ENCODE measurements at regions not wholly inside any gene's neighbourhood (a gene's known extent, or its start where the extent isn't known, plus 50 kb on each side); places are given as distances from the start of the nearest gene placed in this dataset.

DNA sequence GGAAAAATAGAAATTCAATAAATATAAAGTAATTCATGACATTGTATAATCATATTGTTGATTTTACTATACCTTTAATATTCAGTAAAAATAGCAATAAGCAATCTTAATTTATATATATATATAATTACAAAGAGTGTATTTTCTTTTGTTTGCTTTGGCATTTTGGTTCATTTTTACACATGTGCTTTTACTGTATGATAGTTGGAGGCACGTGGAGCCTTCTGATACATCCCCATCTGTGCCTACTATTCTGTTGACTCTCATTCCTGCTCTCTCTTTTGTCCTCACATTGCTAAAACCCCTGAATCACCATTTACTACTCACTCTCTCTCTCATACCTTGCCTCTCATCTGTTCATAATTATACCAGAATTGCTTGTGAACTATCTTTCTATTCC, 106.4 kb upstream of the NDST4 start:
- Histone ChIP-seq H2BK120ac (ENCODE audit: low read depth, low read length) (no peak overlapping the region), H2AK9ac (replicated peaks; ENCODE audit: low read depth, low read length, poor library complexity) (no peak overlapping the region), H3K27ac (ENCODE audit: insufficient read depth, low read length) (no peak overlapping the region), H2BK15ac (ENCODE audit: low read depth, low read length) (no peak overlapping the region), H3K9ac (ENCODE audit: low read depth, low read length) (no peak overlapping the region), H2BK20ac (ENCODE audit: low read depth, low read length) (no peak overlapping the region), H2AK5ac (ENCODE audit: low read depth, low read length) (no peak overlapping the region), H3K14ac (replicated peaks; ENCODE audit: low read depth, low read length) (no peak overlapping the region), H3K4me1 (ENCODE audit: control insufficient read depth, insufficient read depth, low read length) (no peaks in the 10 kb centered on the region), H4K5ac (ENCODE audit: low read depth, low read length) (no peak overlapping the region), H3K23ac (ENCODE audit: low read depth, low read length) (no peak overlapping the region), H2AFZ (replicated peaks; ENCODE audit: low read length, poor library complexity) (no peak overlapping the region), H3K27me3 (ENCODE audit: control insufficient read depth, insufficient read depth, low read length) (no peaks in the 10 kb centered on the region), H3K4me2 (ENCODE audit: low read depth, low read length) (no peak overlapping the region), H4K8ac (ENCODE audit: low read depth in 2 of 2, low read length in 2 of 2) (no peak overlapping the region), H3K9me1 (ENCODE audit: insufficient read depth, low read length) (no peaks in the 10 kb centered on the region), H3K36me3 (ENCODE audit: control insufficient read depth, insufficient read depth, low read length) (no peaks in the 10 kb centered on the region), H3K79me1 (ENCODE audit: low read depth in 1 of 2, low read length in 2 of 2) (no peaks in the 10 kb centered on the region), H2BK5ac (ENCODE audit: low read depth, low read length, poor library complexity, severe bottlenecking) (no peak overlapping the region), H3K4me3 (ENCODE audit: insufficient read depth, low read depth, low read length) (no peak overlapping the region), H4K20me1 (ENCODE audit: insufficient read depth, low read length) (no peaks in the 10 kb centered on the region), H3K9me3 (ENCODE audit: control insufficient read depth, insufficient read depth, low read length) (no peaks in the 10 kb centered on the region), H3K4ac (ENCODE audit: low read depth, low read length) (no peak overlapping the region), H4K91ac (ENCODE audit: insufficient read depth, low read depth, low read length) (no peak overlapping the region), H3K18ac (ENCODE audit: low read depth, low read length) (no peak overlapping the region), H3K56ac (ENCODE audit: extremely low read depth, insufficient read depth, low read length) (no peak overlapping the region)
- BruUV-seq (replicated peaks): no TSS peak
- intact Hi-C loops (cut with micrococcal nuclease) (no loop called here), in situ Hi-C loops (cut with MboI; ENCODE audit: low sequenced_read_pairs) (no loop called here), dilution Hi-C loops (cut with HindIII; ENCODE audit: low sequenced_read_pairs, unreplicated experiment) (no loop called here)
- TF ChIP-seq MAFK (IDR thresholded peaks at IDR 0.05; ENCODE audit: low read depth, low read length) (no peak), MXI1 (IDR thresholded peaks at IDR 0.05; ENCODE audit: borderline replicate concordance, low read depth, low read length) (no peak), NFE2L2 (IDR thresholded peaks at IDR 0.05; ENCODE audit: low read depth, low read length) (no peak), CEBPB (IDR thresholded peaks at IDR 0.05; ENCODE audit: low read depth, low read length) (no peak), RAD21 (IDR thresholded peaks at IDR 0.05; ENCODE audit: low read length) (no peak), MAZ (IDR thresholded peaks at IDR 0.05; ENCODE audit: borderline replicate concordance, low read depth, low read length) (no peak), USF2 (IDR thresholded peaks at IDR 0.05; ENCODE audit: low read depth, low read length) (no peak), FOS (IDR thresholded peaks at IDR 0.05; ENCODE audit: low read depth, low read length) (no peak), RFX5 (IDR thresholded peaks at IDR 0.05; ENCODE audit: low read depth, low read length) (no peak), CHD1 (IDR thresholded peaks at IDR 0.05; ENCODE audit: low read depth, low read length) (no peak), SMC3 (IDR thresholded peaks at IDR 0.05; ENCODE audit: low read depth, low read length) (no peak), RCOR1 (IDR thresholded peaks at IDR 0.05; ENCODE audit: insufficient replicate concordance, low read length) (no peak)
- TF ChIP-seq, protein P1, sequence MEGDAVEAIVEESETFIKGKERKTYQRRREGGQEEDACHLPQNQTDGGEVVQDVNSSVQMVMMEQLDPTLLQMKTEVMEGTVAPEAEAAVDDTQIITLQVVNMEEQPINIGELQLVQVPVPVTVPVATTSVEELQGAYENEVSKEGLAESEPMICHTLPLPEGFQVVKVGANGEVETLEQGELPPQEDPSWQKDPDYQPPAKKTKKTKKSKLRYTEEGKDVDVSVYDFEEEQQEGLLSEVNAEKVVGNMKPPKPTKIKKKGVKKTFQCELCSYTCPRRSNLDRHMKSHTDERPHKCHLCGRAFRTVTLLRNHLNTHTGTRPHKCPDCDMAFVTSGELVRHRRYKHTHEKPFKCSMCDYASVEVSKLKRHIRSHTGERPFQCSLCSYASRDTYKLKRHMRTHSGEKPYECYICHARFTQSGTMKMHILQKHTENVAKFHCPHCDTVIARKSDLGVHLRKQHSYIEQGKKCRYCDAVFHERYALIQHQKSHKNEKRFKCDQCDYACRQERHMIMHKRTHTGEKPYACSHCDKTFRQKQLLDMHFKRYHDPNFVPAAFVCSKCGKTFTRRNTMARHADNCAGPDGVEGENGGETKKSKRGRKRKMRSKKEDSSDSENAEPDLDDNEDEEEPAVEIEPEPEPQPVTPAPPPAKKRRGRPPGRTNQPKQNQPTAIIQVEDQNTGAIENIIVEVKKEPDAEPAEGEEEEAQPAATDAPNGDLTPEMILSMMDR (conservative IDR thresholded peaks at IDR 0.05; ENCODE audit: low read depth, low read length): no peak
- TF ChIP-seq, protein P2, sequence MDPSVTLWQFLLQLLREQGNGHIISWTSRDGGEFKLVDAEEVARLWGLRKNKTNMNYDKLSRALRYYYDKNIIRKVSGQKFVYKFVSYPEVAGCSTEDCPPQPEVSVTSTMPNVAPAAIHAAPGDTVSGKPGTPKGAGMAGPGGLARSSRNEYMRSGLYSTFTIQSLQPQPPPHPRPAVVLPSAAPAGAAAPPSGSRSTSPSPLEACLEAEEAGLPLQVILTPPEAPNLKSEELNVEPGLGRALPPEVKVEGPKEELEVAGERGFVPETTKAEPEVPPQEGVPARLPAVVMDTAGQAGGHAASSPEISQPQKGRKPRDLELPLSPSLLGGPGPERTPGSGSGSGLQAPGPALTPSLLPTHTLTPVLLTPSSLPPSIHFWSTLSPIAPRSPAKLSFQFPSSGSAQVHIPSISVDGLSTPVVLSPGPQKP (IDR thresholded peaks at IDR 0.05; ENCODE audit: borderline replicate concordance, low read depth, low read length): no peak
- ChIA-PET POLR2A (ENCODE audit: unreplicated experiment) (no interaction called here), CTCF (no interaction called here)
- DNase-seq (no peak), ATAC-seq (ENCODE audit: low read depth) (no peak)
- no CpG with 5 or more reads among the region's 1 CpG for WGBS, 2 experiments (ENCODE audit: extremely low coverage in 2 of 2, insufficient read length in 1 of 2)

Measured in IMR-90 (cell line).